Peyer's patch (tissue), 4 donors: ENCODE measurements at regions not wholly inside any gene's neighbourhood (a gene's known extent, or its start where the extent isn't known, plus 50 kb on each side); places are given as distances from the start of the nearest gene placed in this dataset.

Experiments used
- CTCF ChIP-seq, 6 experiments: fragments of 450-650 bp in 4 of 6; fragments of 200-600 bp in 2 of 6; sonication (generic) in 1 of 6; IDR thresholded peaks; one replicate each; pipeline ENCODE4 v1.5.1; 2017 to 2019; ENCODE audit warnings: antibody characterized with exemption in 6 of 6, mild to moderate bottlenecking in 3 of 6, moderate library complexity in 1 of 6
- POLR2A ChIP-seq, 2 donors: fragments of 450-650 bp; IDR thresholded peaks; one replicate each; pipeline ENCODE4 v1.5.1; 2017; ENCODE audit warnings: antibody characterized with exemption in 2 of 2, mild to moderate bottlenecking in 2 of 2, moderate library complexity in 2 of 2

GRCh38 chr5:68872088-68872839 is 221.6 kb upstream of the SLC30A5 start:
- TF ChIP-seq POLR2A (IDR thresholded peaks at IDR 0.05) (no peak), CTCF (IDR thresholded peaks at IDR 0.05) (no peak)
